Rectal smooth muscle tissue (tissue), 1 donor: ENCODE measurements at regions not wholly inside any gene's neighbourhood (a gene's known extent, or its start where the extent isn't known, plus 50 kb on each side); places are given as distances from the start of the nearest gene placed in this dataset.
A peak's percentile ranks its signal among the peaks of the same experiment; 100 is the strongest.

Source experiments
- H3K27ac ChIP-seq: one replicate; pipeline ENCODE4 v1.7.0; 2013; ENCODE audit warnings: low read depth, low read length, inconsistent platforms
- H3K27me3 ChIP-seq: one replicate; pipeline ENCODE4 v1.7.0; 2013; ENCODE audit warnings: low read length; ENCODE audit not compliant: control insufficient read depth, insufficient read depth
- H3K36me3 ChIP-seq: one replicate; pipeline ENCODE4 v1.7.0; 2013; ENCODE audit warnings: low read length; ENCODE audit not compliant: control insufficient read depth, insufficient read depth
- H3K4me1 ChIP-seq: one replicate; pipeline ENCODE4 v1.7.0; 2013; ENCODE audit warnings: low read length; ENCODE audit not compliant: control insufficient read depth, insufficient read depth
- H3K4me3 ChIP-seq: one replicate; pipeline ENCODE4 v1.7.0; 2013; ENCODE audit warnings: low read length
- H3K9ac ChIP-seq: one replicate; pipeline ENCODE4 v1.7.0; 2013; ENCODE audit warnings: low read length

- no peaks in the 10 kb centered on the region for H3K4me1 ChIP-seq
- no peaks in the 10 kb centered on the region for H3K27me3 ChIP-seq
- no peaks in the 10 kb centered on the region for H3K36me3 ChIP-seq
- no peak overlapping the region for H3K27ac ChIP-seq
- H3K4me3 ChIP-seq: no peak overlapping the region
- H3K9ac ChIP-seq: no peak overlapping the region
Observed at GRCh38 chrX:9333873-9334560, 130.8 kb upstream of the TBL1X start.

GRCh38 chrX:9335251-9335650 is 129.6 kb upstream of the TBL1X start:
- Histone ChIP-seq H3K4me1 (no peaks in the 10 kb centered on the region), H3K9ac (no peak overlapping the region), H3K27me3 (no peaks in the 10 kb centered on the region), H3K4me3 (no peak overlapping the region), H3K36me3 (no peaks in the 10 kb centered on the region), H3K27ac (no peak overlapping the region)

- no peaks in the 10 kb centered on the region for H3K27me3 ChIP-seq
- no peaks in the 10 kb centered on the region for H3K36me3 ChIP-seq
- no peak overlapping the region for H3K9ac ChIP-seq
- H3K4me1 ChIP-seq: peaks cover 3% of the 10 kb centered on the region
- no peak overlapping the region for H3K27ac ChIP-seq
- no peak overlapping the region for H3K4me3 ChIP-seq
Observed at GRCh38 chrX:9336456-9336855, 128.4 kb upstream of the TBL1X start.

GRCh38 chrX:9337046-9337445 is 127.8 kb upstream of the TBL1X start:
- Histone ChIP-seq H3K27ac (no peak overlapping the region), H3K36me3 (no peaks in the 10 kb centered on the region), H3K4me1 (peaks cover 3% of the 10 kb centered on the region), H3K4me3 (no peak overlapping the region), H3K9ac (no peak overlapping the region), H3K27me3 (no peaks in the 10 kb centered on the region)

GRCh38 chrX:9338986-9339385 is 125.9 kb upstream of the TBL1X start:
- Histone ChIP-seq H3K9ac (no peak overlapping the region), H3K27me3 (no peaks in the 10 kb centered on the region), H3K4me1 (peaks cover 3% of the 10 kb centered on the region), H3K36me3 (no peaks in the 10 kb centered on the region), H3K27ac (no peak overlapping the region), H3K4me3 (no peak overlapping the region)

- no peaks in the 10 kb centered on the region for H3K36me3 ChIP-seq
- H3K4me3 ChIP-seq: peak overlapping the region; percentile 6
- peaks cover 3% of the 10 kb centered on the region for H3K4me1 ChIP-seq
- H3K27me3 ChIP-seq: no peaks in the 10 kb centered on the region
- H3K27ac ChIP-seq: no peak overlapping the region
- no peak overlapping the region for H3K9ac ChIP-seq
Observed at GRCh38 chrX:9339603-9340491, 125.0 kb upstream of the TBL1X start.

- H3K36me3 ChIP-seq: no peaks in the 10 kb centered on the region
- no peaks in the 10 kb centered on the region for H3K27me3 ChIP-seq
- peaks cover 3% of the 10 kb centered on the region for H3K4me1 ChIP-seq
- H3K9ac ChIP-seq: no peak overlapping the region
- peak overlapping the region; percentile 4 for H3K4me3 ChIP-seq
- peak overlapping the region; percentile 50 for H3K27ac ChIP-seq
Observed at GRCh38 chrX:9340598-9341290, 124.1 kb upstream of the TBL1X start.

- peak overlapping the region; percentile 50 for H3K27ac ChIP-seq
Observed at GRCh38 chrX:9341291-9342201, 123.3 kb upstream of the TBL1X start.

GRCh38 chrX:9342561-9343051 is 122.3 kb upstream of the TBL1X start:
- no peaks in the 10 kb centered on the region for H3K27me3 ChIP-seq
- no peaks in the 10 kb centered on the region for H3K36me3 ChIP-seq
- H3K4me1 ChIP-seq: peaks cover 3% of the 10 kb centered on the region
- peak overlapping the region; percentile 45 for H3K4me3 ChIP-seq
- no peak overlapping the region for H3K27ac ChIP-seq
- H3K9ac ChIP-seq: no peak overlapping the region

More at GRCh38 chrX:9341291-9342201, 123.3 kb upstream of the TBL1X start:
- H3K27me3 ChIP-seq: no peaks in the 10 kb centered on the region
- H3K9ac ChIP-seq: no peak overlapping the region
- H3K36me3 ChIP-seq: no peaks in the 10 kb centered on the region
- H3K4me3 ChIP-seq: peak overlapping the region; percentile 32
- H3K4me1 ChIP-seq: peaks cover 3% of the 10 kb centered on the region

- no peak overlapping the region for H3K9ac ChIP-seq
- no peaks in the 10 kb centered on the region for H3K36me3 ChIP-seq
- H3K4me1 ChIP-seq: peaks cover 3% of the 10 kb centered on the region
- H3K27ac ChIP-seq: no peak overlapping the region
- no peaks in the 10 kb centered on the region for H3K27me3 ChIP-seq
- no peak overlapping the region for H3K4me3 ChIP-seq
Observed at GRCh38 chrX:9343971-9344370, 120.9 kb upstream of the TBL1X start.

GRCh38 chrX:9345957-9346356 is 118.9 kb upstream of the TBL1X start:
- no peaks in the 10 kb centered on the region for H3K27me3 ChIP-seq
- H3K4me1 ChIP-seq: peaks cover 3% of the 10 kb centered on the region
- H3K9ac ChIP-seq: no peak overlapping the region
- H3K27ac ChIP-seq: no peak overlapping the region
- no peaks in the 10 kb centered on the region for H3K36me3 ChIP-seq
- H3K4me3 ChIP-seq: no peak overlapping the region
